CD4-positive, alpha-beta T cell treated with Interleukin-17A for 4 hours (primary cell): ENCODE measurements at regions not wholly inside any gene's neighbourhood (a gene's known extent, or its start where the extent isn't known, plus 50 kb on each side); places are given as distances from the start of the nearest gene placed in this dataset.

Experiments used
- DNase-seq: peaks from one replicate; pipeline ENCODE4 v3.0.0-alpha.2; 2020; ENCODE audit warnings: mixed read lengths

GRCh38 chr15:77784361-77785292 lies 151.9 kb upstream of the LINGO1 start:
- DNase-seq, result no peak

- no peak for DNase-seq
Measured at GRCh38 chr15:77783636-77784035, 150.9 kb upstream of the LINGO1 start.

- DNase-seq, result no peak
Measured at GRCh38 chr15:77782691-77783090, 150.0 kb upstream of the LINGO1 start.

- DNase-seq, result no peak
Measured at GRCh38 chr15:77781946-77782240, 149.2 kb upstream of the LINGO1 start.

- DNase-seq, result no peak
Measured at GRCh38 chr15:77781151-77781945, 148.6 kb upstream of the LINGO1 start.

GRCh38 chr15:77778802-77779201 lies 146.1 kb upstream of the LINGO1 start:
- no peak for DNase-seq

GRCh38 chr15:77775837-77776236 lies 143.1 kb upstream of the LINGO1 start:
- DNase-seq, result no peak

- DNase-seq, result no peak
Measured at GRCh38 chr15:77775373-77775772, 142.7 kb upstream of the LINGO1 start.

- no peak for DNase-seq
Measured at GRCh38 chr15:77774350-77774749, 141.6 kb upstream of the LINGO1 start.

GRCh38 chr15:77773903-77774302 lies 141.2 kb upstream of the LINGO1 start:
- no peak for DNase-seq

- DNase-seq, result no peak
Measured at GRCh38 chr15:77772641-77773402, 140.1 kb upstream of the LINGO1 start.

GRCh38 chr15:77771616-77772015 lies 138.9 kb upstream of the LINGO1 start:
- no peak for DNase-seq

- DNase-seq, result no peak
Measured at GRCh38 chr15:77769700-77770099, 137.0 kb upstream of the LINGO1 start.

- no peak for DNase-seq
Measured at GRCh38 chr15:77768521-77769078, 135.9 kb upstream of the LINGO1 start.

GRCh38 chr15:77768107-77768506 lies 135.4 kb upstream of the LINGO1 start:
- no peak for DNase-seq

GRCh38 chr15:77764095-77764494 lies 131.4 kb upstream of the LINGO1 start:
- no peak for DNase-seq

- DNase-seq, result no peak
Measured at GRCh38 chr15:77762747-77763355, 130.1 kb upstream of the LINGO1 start.

GRCh38 chr15:77759896-77760592 lies 127.3 kb upstream of the LINGO1 start:
- DNase-seq, result no peak

GRCh38 chr15:77753939-77754338 lies 121.2 kb upstream of the LINGO1 start:
- DNase-seq, result no peak

GRCh38 chr15:77753281-77753873 lies 120.7 kb upstream of the LINGO1 start:
- no peak for DNase-seq

GRCh38 chr15:77749998-77750540 lies 117.4 kb upstream of the LINGO1 start:
- DNase-seq, result no peak
